HG03108 (cell line): ENCODE measurements at regions not wholly inside any gene's neighbourhood (a gene's known extent, or its start where the extent isn't known, plus 50 kb on each side); places are given as distances from the start of the nearest gene placed in this dataset.

Experiments used
- ATAC-seq: cut with Tn5 transposase; IDR thresholded peaks from one replicate; pipeline ENCODE4 v1.9.1; 2021; ENCODE audit warnings: moderate library complexity; ENCODE audit not compliant: unreplicated experiment

- no peak for ATAC-seq
Observed at GRCh38 chr1:90561103-90561783, 155.9 kb downstream of the BARHL2 start.

GRCh38 chr1:90558754-90559378, 158.2 kb downstream of the BARHL2 start:
- ATAC-seq: no peak

GRCh38 chr1:90558126-90558525, 159.0 kb downstream of the BARHL2 start:
- ATAC-seq: no peak

- no peak for ATAC-seq
Observed at GRCh38 chr1:90557706-90558105, 159.4 kb downstream of the BARHL2 start.

GRCh38 chr1:90550626-90551406, 166.3 kb downstream of the BARHL2 start:
- ATAC-seq: no peak

GRCh38 chr1:90544356-90544755, 172.7 kb downstream of the BARHL2 start:
- ATAC-seq: no peak

- no peak for ATAC-seq
Observed at GRCh38 chr1:90537606-90538362, 179.3 kb downstream of the BARHL2 start.

GRCh38 chr1:90534663-90535295, 182.3 kb downstream of the BARHL2 start:
- ATAC-seq: no peak

GRCh38 chr1:90534116-90534515, 183.0 kb downstream of the BARHL2 start:
- ATAC-seq: no peak

GRCh38 chr1:90526954-90527353, 190.1 kb downstream of the BARHL2 start:
- ATAC-seq: no peak

- ATAC-seq: no peak
Observed at GRCh38 chr1:90522432-90522831, 194.7 kb downstream of the BARHL2 start.

GRCh38 chr1:90513956-90514355, 203.1 kb downstream of the BARHL2 start:
- ATAC-seq: no peak

- ATAC-seq: no peak
Observed at GRCh38 chr1:90512441-90512840, 204.7 kb downstream of the BARHL2 start.

- no peak for ATAC-seq
Observed at GRCh38 chr1:90510143-90510542, 207.0 kb downstream of the BARHL2 start.

- ATAC-seq: no peak
Observed at GRCh38 chr1:90509225-90510048, 207.7 kb downstream of the BARHL2 start.

- no peak for ATAC-seq
Observed at GRCh38 chr1:90508376-90509167, 208.5 kb downstream of the BARHL2 start.

GRCh38 chr1:90507173-90507572, 209.9 kb downstream of the BARHL2 start:
- no peak for ATAC-seq

GRCh38 chr1:90505806-90506205, 211.3 kb downstream of the BARHL2 start:
- no peak for ATAC-seq

GRCh38 chr1:90504509-90504908, 212.6 kb downstream of the BARHL2 start:
- ATAC-seq: no peak
